ENCODE measurements at regions not wholly inside any gene's neighbourhood (a gene's known extent, or its start where the extent isn't known, plus 50 kb on each side); places are given as distances from the start of the nearest gene placed in this dataset.

GRCh38 chr12:3341594-3341993 is 149.4 kb upstream of the PRMT8 start:
- DNase-seq (ENCODE audit: low spot score) = no peak
- Histone ChIP-seq H3K27me3 (replicated peaks; ENCODE audit: insufficient read depth, low read depth, low read length, poor library complexity) (no peaks in the 10 kb centered on the region), H3K4me1 (ENCODE audit: insufficient read depth, low read length, poor library complexity, severe bottlenecking) (peaks cover 4% of the 10 kb centered on the region), H3K4me3 (ENCODE audit: low read depth, low read length, poor library complexity, severe bottlenecking) (no peak overlapping the region), H3K36me3 (ENCODE audit: insufficient read depth, low read length, poor library complexity, severe bottlenecking) (no peaks in the 10 kb centered on the region), H3K27ac (ENCODE audit: low read depth, low read length, poor library complexity, severe bottlenecking) (no peak overlapping the region), H3K9me3 (ENCODE audit: low read depth, low read length, poor library complexity, severe bottlenecking) (no peaks in the 10 kb centered on the region)
- ChIA-PET POLR2A (ENCODE audit: low non-redundant PET) (no interaction called here), CTCF (interaction anchor here (0.6 kb wide), 1 partner anchor 181 kb away, joined by 3 read pairs; no protein-coding TSS in a partner anchor)
- intact Hi-C loops (cut with micrococcal nuclease; ENCODE audit: unreplicated experiment) = no loop called here
- BruUV-seq (replicated peaks) = no TSS peak
- TF ChIP-seq CTCF (conservative IDR thresholded peaks at IDR 0.05; ENCODE audit: low read depth, low read length) (no peak), EZH2 (IDR thresholded peaks at IDR 0.05; ENCODE audit: borderline replicate concordance, low read depth, low read length, poor library complexity, severe bottlenecking) (no peak)

GRCh38 chr12:3342051-3342450 is 149.0 kb upstream of the PRMT8 start:
- intact Hi-C loops (cut with micrococcal nuclease; ENCODE audit: unreplicated experiment) = no loop called here
- peak; percentile 62 for DNase-seq (ENCODE audit: low spot score)
- Histone ChIP-seq H3K4me3 (ENCODE audit: low read depth, low read length, poor library complexity, severe bottlenecking) (no peak overlapping the region), H3K4me1 (ENCODE audit: insufficient read depth, low read length, poor library complexity, severe bottlenecking) (peaks cover 4% of the 10 kb centered on the region), H3K27ac (ENCODE audit: low read depth, low read length, poor library complexity, severe bottlenecking) (no peak overlapping the region), H3K27me3 (replicated peaks; ENCODE audit: insufficient read depth, low read depth, low read length, poor library complexity) (no peaks in the 10 kb centered on the region), H3K9me3 (ENCODE audit: low read depth, low read length, poor library complexity, severe bottlenecking) (no peaks in the 10 kb centered on the region), H3K36me3 (ENCODE audit: insufficient read depth, low read length, poor library complexity, severe bottlenecking) (no peaks in the 10 kb centered on the region)
- ChIA-PET CTCF (interaction anchor here (0.6 kb wide), 1 partner anchor 181 kb away, joined by 3 read pairs; no protein-coding TSS in a partner anchor), POLR2A (ENCODE audit: low non-redundant PET) (no interaction called here)
- BruUV-seq (replicated peaks) = no TSS peak
- TF ChIP-seq CTCF (conservative IDR thresholded peaks at IDR 0.05; ENCODE audit: low read depth, low read length) (peak; percentile 56), EZH2 (IDR thresholded peaks at IDR 0.05; ENCODE audit: borderline replicate concordance, low read depth, low read length, poor library complexity, severe bottlenecking) (no peak)

DNA sequence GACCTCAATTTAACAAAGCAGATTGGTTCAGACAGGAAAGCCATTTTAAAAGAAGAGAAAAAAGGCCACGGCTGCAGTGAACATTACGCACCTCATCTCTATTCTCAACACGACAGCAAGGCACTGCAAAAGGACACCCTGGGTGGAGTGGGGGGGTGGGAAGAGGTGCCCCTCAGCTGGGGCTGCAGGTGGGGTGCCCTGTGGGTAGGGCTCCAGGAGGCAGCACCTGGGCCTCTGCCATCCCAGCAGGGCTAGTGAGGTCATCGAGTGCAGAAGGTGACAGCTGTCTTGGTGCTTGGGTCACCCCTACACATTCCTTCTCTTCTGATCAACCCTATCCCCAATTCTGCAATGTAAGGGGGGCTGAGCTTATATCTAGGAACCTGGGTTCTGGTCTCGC is 142.9 kb upstream of the PRMT8 start:
- H3K9me3 ChIP-seq (ENCODE audit: low read depth, low read length, poor library complexity, severe bottlenecking) = no peaks in the 10 kb centered on the region
- H3K36me3 ChIP-seq (ENCODE audit: insufficient read depth, low read length, poor library complexity, severe bottlenecking) = no peaks in the 10 kb centered on the region
- no peak overlapping the region for H3K4me3 ChIP-seq (ENCODE audit: low read depth, low read length, poor library complexity, severe bottlenecking)
- no peak for TF ChIP-seq EZH2 (IDR thresholded peaks at IDR 0.05; ENCODE audit: borderline replicate concordance, low read depth, low read length, poor library complexity, severe bottlenecking)
- no peak for TF ChIP-seq CTCF (conservative IDR thresholded peaks at IDR 0.05; ENCODE audit: low read depth, low read length)
- CTCF ChIA-PET = no interaction called here
- POLR2A ChIA-PET (ENCODE audit: low non-redundant PET) = no interaction called here
- DNase-seq (ENCODE audit: low spot score) = no peak
- no peak overlapping the region for H3K27ac ChIP-seq (ENCODE audit: low read depth, low read length, poor library complexity, severe bottlenecking)
- no peaks in the 10 kb centered on the region for H3K27me3 ChIP-seq (replicated peaks; ENCODE audit: insufficient read depth, low read depth, low read length, poor library complexity)
- BruUV-seq (replicated peaks) = no TSS peak
- peaks cover 8% of the 10 kb centered on the region for H3K4me1 ChIP-seq (ENCODE audit: insufficient read depth, low read length, poor library complexity, severe bottlenecking)
- intact Hi-C loops (cut with micrococcal nuclease; ENCODE audit: unreplicated experiment) = no loop called here

Data from A673 (cell line).